Dedifferentiated amniotic fluid mesenchymal stem cell (primary cell): ENCODE measurements at regions not wholly inside any gene's neighbourhood (a gene's known extent, or its start where the extent isn't known, plus 50 kb on each side); places are given as distances from the start of the nearest gene placed in this dataset.

Experiments
- DNase-seq: peaks from one replicate; pipeline ENCODE4 v3.0.0-alpha.2; 2016; ENCODE audit errors: extremely low spot score

DNA sequence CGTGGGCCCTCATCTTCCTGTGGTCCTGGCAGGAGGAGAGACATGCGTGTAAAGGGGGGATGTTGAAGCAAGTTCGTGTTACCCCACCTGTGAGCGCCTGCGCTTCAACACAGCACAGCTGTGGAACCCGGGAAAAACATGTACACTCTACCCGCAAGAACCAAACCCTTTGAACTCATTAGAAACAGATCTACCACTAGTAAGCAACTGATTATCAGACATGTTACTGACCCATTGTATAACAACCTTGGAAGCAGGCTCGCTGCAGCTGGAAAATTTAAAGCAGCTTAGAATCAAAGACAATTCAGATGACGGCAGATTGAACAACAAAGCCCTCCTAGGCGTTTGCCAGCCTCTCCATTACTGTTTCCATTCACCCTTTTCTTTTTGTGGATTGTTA, 771.7 kb upstream of the SALL3 start:
- DNase-seq, result no peak

DNA sequence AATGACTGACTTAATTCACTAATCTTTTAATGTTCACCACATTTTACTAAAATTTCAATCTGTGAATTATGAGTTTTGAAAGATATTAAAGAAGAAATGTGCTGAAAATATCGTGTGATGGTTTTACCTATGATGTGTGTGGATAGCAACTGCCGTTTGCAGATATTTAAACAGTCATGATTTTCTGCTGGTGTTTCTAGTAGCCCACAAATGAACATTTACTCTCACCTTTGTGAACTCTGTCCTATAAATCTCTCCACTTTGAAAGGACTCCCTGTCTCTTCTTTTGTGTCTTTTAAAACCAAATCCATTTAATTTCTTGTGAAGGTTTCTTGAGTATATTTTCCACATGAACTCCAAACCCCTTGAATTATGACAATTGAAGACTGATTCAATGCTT, 771.2 kb upstream of the SALL3 start:
- DNase-seq, result no peak

DNA sequence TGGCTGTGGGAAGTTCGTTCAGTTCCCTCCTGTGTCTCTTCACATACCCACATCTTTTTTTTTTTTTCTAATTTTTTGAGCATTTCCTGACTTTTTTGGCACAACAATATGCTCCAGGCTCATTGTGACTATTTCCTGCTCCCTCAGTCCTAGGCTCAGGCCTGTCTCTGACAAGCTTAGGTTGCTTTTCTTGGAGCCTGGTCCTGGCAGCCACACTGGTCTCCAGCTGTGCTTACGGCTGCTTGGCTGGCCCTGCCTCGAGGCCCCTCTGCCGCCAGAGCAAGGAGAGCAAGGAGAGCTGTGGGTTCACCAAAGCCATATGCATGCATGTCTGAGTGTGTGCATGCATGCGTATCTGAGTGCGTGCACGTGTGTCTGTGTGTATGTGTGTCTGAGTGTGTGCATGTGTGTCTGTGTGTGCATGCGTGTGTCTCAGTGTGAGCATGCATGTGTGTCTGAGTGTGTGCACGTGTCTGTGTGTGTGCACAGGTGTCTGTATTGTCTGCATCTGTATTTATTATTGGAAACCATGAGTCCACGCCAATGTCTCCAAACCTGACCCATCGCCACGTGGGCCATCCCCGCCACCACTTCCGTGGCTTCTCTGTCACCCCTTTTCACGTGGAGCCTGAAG, 766.1 kb upstream of the SALL3 start:
- DNase-seq, result no peak

DNA sequence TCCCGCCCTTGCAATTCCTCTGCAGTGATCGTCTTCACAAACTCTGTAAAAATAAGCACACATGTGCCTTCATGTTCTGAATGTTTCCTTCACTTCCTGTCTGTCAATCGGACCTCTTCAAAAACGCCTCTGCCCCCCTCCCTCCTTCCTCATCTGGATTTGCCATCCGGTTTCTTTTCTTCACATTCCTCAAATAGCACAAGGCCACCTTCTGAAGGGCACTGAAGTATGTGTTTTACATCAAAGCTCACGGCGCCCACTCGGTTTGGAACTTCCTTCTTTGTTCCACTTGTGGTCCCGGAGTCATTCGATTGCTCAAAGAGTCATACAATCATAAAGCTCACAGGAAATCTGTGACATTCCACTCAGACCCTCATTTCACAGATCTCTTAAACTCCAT, 758.1 kb upstream of the SALL3 start:
- no peak for DNase-seq

DNA sequence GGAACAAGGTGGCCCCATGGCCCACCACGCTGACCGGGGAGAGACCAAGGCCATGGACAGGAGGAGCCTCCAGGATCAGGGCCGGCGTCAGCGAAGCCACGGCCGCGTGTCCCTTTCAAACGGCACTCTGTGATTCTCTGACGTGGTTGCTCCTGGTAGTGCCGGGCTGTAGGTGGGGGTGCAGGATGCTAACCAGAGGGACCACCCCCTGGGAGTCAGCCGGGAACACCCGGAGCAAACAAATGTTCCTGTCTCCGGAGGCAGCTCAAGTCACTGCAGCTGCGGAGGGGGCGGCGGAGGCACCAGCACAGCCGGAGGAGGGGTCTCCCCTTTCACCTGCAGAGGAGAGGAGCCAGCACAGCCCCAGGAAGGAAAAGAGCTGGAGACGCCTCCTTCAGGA, 750.6 kb upstream of the SALL3 start:
- no peak for DNase-seq

DNA sequence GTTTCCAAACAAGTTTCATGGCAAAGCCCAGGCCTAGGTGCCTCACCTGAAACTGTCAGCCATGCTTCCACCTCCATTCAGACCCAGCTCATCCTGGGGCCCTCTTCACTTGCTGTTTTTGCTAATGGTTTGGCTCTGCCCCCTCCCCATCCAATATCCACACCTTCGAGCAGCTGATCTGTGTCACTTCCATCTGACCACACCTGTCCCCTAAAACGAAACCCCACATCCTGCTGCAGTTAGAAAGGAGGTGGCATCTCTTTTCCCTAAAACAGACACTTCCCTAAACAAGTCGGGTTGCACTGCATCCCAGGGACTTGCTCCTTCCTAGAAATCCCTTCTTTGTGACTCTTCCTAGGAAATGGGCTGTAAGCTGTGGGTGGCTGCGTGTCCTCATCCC, 748.7 kb upstream of the SALL3 start:
- DNase-seq, result no peak

DNA sequence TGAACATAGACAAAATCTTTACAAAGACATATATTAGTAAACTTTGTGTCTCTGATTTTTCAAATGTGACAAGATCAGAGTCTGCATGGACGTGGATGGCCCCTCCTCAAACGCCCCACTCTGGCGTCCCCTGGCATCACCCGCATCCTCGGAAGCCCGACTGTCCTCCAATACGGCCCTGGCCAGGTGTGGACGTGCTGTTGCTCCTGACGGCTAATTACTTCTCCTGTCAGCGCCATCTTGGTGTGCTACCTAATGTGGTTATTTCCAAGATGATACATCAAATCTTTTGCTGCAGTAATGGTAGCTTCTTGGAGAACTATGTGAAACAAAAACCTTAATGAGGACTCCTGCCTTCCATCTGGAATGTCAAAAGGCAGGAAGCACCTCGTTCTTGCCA, 747.4 kb upstream of the SALL3 start:
- no peak for DNase-seq

DNA sequence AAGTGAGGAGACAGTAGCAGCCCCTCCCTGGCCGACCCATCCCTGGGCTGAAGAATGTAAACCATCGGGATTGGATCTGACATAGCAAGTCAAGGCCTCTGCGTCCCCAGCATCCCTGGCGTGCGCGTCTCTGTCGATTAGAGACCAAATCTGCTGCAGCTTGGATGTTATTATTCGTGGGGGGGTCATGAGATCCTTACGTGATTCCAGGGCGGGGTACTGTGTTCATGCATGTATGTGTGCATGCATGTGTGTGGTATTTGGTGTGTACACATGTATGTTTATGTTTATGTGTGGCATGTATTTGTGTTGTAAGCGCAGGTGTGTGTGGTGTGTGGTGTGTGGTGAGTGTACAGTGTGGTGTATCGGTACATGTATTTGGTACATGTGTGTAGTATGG, 741.8 kb upstream of the SALL3 start:
- no peak for DNase-seq

DNA sequence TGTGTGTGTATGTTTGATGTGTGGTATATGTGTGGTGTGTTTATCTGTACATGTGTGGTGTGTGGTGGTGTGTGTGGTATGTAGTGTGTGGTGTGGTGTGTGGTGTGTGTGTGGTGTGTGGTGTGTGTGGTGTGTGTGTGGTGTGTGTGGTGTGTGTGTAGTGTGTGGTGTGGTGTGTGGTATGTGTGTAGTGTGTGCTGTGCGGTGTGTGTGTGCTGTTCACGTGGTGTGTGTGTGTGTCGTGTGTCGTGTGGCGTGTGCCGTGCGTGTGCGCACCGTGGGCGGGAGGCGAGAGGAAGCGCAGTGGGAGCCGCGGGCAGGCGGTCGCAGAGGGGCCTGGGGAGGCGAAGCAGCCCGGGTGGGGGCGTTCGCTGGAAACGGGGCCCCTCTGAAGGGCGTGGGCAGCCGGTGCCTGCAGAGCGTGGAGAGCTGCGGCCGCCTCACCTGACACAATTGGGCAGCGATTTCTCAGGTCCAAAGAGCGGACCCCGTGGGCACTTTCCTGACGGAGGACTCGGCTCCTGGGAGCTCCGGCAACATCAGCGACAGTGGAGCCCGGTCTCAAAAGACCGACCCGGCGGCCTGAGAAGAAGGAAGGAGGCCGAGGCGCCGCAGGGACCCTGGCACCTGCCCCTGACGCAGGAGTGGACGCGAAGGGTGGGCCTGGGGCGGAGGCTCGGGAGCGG, 741.1 kb upstream of the SALL3 start:
- no peak for DNase-seq

DNA sequence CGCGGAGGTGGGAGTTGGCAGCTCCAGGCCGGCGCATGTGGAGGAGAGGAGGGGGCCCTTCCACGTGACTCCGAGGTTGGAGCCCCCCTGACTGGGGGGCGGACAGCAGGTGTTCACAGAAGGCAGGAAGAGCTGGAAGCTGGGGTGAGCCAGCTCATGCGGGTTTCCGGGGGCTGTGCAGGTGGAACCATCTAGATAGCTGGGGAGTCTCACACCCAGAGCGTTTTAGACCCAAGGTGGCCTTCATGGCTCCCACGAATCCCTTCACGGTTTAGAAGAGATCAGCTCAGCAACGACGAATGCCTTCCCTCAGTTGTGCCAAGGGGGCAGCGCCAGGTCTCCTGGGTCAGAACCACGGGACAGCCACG, 740.5 kb upstream of the SALL3 start:
- DNase-seq, result no peak

DNA sequence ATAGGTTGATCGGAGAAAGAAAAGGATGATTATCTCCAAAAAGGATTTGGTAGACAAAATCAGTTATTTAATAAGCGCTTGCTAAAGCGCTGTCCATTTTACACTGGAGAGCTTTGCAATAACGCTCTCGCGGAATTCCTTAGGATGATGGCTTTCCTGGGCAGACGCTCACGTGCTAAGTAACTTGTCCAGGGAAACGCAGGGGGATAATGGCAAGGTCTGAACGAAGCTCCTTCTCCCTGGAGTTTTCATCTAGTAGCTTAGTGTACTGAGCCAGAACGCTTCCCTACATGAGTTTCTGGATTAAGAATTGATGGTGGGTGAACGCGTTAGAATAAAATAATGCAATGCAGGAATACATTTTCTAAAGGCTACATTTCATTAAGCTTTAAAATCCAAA, 739.5 kb upstream of the SALL3 start:
- no peak for DNase-seq

DNA sequence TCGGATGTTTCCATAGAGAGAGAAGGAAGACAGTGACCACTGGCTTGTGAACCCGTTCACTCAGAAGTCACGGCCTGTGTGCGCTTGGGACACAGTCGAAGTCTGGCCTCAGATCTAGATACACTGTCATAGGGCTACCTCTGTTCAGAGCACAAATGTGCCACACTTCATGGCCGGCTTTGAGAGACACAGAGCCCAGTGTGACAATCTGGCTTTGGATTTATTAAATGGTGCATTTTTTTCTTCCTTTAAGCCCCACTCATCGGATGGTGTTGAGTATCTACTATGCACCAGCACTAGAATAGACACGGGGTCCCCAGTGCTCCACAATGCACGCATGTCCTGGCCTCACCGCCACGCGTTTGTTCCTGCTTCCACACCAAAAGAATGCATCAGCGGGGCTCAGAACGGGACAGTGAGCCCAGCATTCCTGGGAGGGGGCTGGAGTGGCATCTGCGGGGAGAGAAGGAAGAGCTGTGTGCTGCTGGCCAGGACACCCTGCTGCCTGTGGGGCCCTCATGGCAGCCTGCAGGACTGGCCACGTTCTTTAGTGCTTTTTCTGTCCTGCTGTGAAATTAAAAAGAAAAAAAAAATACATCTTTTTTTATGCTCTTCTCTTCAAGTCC, 738.9 kb upstream of the SALL3 start:
- no peak for DNase-seq

DNA sequence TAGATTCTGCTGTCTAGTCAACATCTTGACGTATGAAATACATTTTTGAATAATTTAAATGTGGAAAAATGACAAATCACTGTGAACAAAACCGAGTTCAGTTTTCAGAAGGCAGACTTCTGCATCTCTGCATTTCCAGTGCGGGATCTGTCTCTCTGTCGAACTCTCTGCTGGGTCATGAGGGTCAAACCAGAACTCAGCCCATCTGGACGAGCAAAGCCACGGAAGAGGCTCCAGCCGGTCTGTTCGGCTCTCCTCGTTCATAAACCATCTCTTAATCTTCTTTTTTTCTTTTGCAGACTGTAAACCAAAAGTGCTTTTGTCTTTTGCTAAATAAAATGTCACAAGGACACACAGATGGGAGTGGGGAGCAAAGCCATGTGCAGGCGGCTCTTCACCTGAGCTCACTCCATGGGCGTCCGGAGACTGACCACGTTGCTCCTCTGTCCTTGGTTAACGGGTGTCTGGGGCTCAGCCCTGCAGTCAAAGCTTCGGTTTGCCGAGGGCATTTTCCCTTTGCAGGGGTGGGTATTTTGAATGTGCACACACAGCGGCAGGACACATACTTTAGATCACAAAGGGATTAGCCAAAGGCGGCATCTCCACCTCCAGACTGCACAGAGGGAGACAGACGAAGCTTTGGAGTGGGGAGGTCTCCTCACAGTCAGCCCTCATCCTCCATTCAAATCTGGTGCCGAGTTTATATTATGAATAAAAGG, 737.9 kb upstream of the SALL3 start:
- no peak for DNase-seq

DNA sequence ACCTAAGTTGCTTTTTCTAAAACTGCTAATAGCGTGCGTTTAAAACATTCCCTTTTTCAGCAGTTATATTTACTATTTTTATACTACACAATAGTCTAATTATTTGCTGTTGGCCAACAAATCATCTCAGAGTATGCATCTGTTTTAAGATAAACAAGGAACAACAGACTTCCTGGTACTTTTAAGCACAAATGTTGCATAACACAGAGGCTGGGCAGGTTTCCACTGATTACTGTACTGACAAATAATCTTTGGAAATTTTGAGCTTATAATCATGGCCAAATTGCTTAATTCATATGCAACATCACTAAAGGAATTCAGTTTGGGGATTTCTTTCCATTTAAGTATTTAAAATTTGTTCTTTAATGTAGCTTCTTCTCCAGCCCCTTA, 737.4 kb upstream of the SALL3 start:
- no peak for DNase-seq

DNA sequence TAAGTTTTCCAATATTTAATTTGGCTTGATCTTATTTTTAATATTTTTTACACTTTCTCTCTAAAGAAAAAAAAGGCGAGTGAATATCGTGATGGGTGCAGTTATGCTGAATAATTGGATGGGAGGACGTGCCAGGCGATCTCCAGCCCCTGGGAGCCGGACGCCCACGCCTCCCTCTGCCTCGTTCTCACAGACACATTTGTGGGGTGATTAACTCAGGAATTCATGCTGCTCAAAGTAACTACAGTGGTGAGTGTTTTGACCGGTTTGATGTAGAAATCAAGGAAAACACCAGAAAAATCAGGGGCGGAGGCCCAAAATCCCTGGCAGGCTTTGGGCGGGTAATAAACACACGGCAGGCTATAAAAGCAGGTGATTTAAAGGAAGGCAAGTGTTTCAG, 736.8 kb upstream of the SALL3 start:
- DNase-seq, result no peak

DNA sequence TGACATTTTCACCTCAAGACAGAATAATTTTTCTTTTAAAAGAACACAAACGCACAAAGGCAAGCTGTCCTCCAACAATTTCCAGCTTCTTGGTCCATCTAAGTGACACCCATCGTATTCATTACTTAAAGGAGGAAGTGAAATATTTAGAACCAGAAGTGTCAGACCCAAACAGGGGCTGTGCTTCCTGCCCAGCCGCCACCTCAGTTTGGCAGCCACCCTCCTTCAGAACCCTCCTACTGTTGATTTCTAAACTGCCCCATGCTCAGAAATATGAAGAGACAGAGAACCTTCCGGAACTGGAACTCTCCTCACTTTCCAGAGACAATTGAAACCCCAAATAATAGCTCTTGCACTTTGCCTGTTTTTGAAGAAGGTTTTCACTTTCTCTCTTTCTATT, 734.8 kb upstream of the SALL3 start:
- no peak for DNase-seq

DNA sequence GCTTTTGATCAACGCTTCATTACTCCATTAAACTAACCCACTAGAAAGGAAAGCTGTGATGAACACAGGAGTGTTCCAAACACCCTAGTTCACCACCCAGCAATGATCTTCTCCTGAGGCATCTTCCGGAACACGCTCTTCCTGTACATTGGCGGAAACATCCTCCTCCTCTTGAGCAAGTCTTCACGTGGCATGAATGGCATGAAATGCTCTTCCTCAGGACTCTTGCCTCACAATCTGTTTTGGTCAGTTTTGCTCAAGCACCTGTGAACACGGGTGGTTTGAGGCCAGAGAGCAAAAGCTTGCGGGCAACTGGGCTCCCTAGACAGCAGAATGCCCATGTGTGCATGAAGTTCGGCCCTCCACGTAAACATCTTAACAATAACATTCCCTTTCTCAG, 734.2 kb upstream of the SALL3 start:
- DNase-seq, result no peak

DNA sequence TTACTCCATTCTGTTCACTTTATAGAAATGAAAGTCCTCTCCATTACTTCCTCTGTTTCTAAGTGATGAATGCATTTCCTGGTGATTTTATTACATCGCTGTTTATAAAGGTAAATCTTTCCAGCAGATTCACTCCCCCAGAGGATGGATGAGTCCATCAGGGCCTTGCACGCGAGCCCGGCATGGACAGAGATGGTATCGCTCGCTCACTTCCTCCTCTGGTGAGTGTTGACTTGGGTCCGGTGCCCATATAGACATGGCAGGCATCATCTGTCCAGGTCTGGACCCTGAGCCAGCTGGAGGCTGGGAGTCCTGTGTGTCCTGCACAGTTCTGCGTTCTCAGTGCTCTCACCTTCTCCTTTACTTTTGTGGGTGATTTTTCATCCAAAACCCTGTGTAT, 733.6 kb upstream of the SALL3 start:
- no peak for DNase-seq

DNA sequence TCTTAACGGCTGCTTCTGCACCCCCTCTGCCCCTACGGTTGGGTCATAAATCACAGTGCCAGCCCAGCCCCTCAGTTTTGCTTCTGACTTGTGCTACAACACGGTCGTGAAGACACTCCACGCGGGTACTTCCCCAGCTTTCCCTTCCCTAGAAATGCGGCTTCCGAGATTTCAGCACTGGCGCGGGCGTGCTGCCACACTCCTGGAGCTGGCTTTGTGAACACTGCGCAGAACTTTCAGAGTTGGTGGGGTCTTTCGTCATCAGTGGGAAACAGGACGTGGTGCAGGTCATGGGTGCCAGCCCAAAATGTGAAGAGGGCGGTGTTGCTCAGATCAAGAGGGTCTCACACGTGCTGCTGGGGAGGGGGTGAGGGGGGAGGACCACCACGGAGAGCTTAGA, 733.0 kb upstream of the SALL3 start:
- no peak for DNase-seq

DNA sequence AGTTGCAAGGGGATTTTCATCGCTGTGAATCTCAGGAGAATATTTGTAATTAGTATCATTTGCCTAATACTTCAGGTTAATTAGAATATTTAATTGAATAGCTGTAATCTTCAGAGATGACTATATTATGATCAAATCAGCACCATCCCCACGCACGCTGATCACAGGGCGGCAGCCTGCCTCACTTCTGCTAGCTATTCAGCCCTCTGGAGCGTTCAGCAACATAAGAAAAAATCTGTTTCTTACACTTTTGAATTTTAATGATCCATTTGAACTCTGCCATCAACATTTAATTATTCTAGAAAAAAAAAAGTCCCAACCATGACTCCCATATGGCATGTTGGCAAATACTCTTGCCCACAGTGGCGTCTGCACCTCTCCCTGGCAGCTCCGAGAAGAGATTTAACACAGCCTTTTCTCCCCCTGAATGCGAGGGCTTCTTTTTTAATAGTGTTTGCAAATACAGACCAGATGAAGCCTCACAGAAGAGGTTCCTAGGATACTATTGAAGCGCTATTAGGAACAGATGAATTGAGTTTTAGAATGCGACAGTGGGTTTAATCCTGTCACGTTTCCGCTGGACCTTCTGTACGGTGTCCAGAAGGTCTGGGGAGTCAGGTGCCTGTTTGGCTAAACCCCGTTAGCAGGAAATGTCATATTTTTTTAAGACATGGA, 731.9 kb upstream of the SALL3 start:
- DNase-seq, result no peak

DNA sequence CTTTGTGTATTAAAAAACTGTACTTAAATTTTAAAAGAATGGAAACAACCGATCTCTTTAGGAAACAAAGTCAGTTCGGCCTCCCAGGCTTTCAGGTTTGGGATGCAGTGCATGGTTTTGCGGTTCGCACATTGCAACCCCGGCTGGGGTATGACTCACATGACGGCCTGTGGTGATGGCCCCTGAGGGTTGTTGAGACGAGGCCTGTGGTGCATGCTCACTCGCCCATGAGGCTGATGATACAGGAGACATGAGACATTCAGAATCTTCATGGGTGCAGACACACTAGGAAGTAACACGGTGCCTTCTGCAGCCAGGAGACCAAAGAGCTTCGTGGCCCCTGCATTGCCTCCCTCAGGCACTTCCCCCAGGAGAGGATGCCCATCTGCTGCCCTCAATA, 724.6 kb upstream of the SALL3 start:
- no peak for DNase-seq

DNA sequence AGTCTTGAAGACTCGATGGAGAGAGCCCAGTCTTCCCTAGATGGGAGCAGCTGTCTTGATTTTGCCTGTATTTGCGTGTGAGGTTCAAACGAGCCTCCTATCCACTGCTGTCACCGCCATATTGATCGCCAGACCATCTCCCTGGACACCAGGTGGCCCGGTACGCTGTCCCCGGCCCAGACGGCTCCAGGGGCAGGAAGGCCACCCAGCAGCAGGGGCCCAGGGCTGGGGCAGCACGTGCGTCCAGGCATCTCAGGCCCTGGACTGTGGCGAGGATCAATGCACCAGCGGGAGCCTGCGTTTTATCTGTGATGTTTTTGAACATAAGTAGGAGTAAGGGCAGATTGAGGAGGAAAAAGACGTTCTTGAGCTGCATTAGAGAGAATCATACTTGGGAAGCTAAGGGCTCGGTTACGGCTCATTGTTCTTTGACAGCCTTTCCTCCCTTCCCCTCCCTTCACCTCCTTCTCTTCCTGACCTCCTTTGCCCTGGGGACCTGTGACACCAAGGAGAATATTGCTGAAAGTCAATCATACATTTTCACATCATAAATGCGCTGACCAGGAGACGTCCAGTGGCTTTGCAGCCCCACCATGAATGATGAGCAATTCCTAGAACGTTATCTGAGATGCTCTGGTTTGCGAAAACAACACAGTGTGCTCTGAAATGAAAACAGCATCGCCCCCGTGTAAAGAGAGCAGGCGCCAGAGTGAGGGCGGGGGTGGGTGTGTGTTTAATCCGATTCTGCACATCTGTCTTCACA, 711.2 kb upstream of the SALL3 start:
- no peak for DNase-seq
